CD4-positive, alpha-beta T cell treated with Interleukin-21 for 1 hour (primary cell): ENCODE measurements at regions not wholly inside any gene's neighbourhood (a gene's known extent, or its start where the extent isn't known, plus 50 kb on each side); places are given as distances from the start of the nearest gene placed in this dataset.

Source experiments
- DNase-seq: peaks from one replicate; pipeline ENCODE4 v3.0.0-alpha.2; 2020

GRCh38 chr2:41736105-41736567 lies 311.7 kb upstream of the PKDCC start:
- peak; percentile 1 for DNase-seq

GRCh38 chr2:41736586-41736985 lies 311.2 kb upstream of the PKDCC start:
- DNase-seq, result no peak

GRCh38 chr2:41737888-41738287 lies 309.9 kb upstream of the PKDCC start:
- no peak for DNase-seq

- DNase-seq, result no peak
Measured at GRCh38 chr2:41741951-41742595, 305.7 kb upstream of the PKDCC start.

- no peak for DNase-seq
Measured at GRCh38 chr2:41743324-41743723, 304.5 kb upstream of the PKDCC start.

GRCh38 chr2:41750829-41751228 lies 297.0 kb upstream of the PKDCC start:
- no peak for DNase-seq

- DNase-seq, result no peak
Measured at GRCh38 chr2:41759880-41760279, 287.9 kb upstream of the PKDCC start.

DNA sequence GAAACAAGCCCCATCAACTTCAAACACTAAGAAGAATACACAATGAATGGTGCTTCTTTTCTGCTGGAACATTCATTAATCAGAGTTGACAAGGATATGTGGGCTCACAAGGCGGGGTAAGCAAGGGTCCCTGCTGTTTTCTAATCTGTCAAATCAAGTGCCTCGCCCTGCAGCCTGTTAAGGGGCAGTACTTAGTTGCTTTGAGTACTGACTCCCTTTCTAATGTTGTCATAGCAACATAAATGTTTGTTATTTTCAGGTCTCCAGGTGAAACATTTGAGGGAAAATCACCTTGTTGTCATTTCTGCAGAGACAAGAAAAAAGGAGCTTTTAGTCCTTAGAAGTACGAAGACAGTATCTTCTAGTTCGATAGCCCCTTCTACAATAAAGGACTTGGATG lies 284.7 kb upstream of the PKDCC start:
- DNase-seq, result no peak

DNA sequence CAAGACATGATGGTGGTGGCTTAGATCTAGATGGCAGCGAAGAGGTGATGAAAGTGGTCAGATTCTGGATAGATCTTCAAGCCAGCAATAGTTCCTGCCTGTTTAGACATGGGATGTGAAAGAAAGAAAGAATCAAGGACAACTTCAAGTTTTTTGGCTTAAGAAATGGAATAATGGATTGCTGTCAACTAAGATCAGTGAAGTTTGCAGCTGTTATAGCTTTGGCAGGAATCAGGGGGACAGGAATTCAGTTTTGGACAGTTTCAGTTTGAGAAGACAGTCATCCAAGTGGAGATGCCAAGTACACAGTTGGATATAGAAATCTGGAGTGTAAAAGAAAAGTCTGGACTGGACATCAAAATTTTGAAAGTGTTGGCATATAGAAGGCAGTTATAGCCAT lies 283.7 kb upstream of the PKDCC start:
- no peak for DNase-seq

DNA sequence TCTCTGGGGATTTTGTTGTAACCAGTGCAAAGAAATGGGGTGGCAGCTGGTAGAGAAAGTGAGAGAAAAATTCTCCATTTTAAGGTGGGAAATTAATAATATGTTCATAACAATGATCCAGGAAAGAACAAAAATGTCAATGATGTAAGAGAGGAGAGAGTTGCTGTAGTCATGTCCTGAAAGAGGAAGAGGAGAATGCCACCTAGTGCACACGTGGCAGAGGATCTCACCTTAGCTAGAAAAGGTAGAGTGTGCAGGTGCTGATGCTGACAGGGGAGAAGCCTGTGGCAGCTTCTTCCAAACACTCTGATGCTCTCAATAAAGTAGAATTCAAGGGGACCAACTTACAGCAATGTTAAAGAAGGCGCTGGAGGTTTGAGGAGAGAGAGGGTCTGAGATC lies 282.9 kb upstream of the PKDCC start:
- no peak for DNase-seq

DNA sequence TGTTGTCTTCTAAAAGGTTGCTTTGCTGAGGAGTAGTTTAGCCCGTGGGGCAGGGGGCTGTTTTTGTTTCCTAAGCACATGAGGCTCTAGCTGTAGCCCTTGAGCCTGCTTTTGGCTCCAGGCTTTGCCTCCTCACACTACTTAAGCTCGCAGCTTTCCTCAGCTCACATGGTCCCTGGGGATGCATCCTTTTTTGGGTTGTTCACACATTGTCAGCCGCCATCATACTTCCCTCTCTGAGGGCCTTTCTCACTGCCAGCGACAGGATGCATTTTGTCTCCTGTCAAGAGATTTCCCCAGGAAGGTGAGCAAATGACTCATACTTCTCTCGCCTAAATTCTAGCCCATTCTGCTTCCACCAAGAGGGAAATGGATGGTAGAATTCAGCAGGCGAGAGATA lies 279.5 kb upstream of the PKDCC start:
- DNase-seq, result no peak

DNA sequence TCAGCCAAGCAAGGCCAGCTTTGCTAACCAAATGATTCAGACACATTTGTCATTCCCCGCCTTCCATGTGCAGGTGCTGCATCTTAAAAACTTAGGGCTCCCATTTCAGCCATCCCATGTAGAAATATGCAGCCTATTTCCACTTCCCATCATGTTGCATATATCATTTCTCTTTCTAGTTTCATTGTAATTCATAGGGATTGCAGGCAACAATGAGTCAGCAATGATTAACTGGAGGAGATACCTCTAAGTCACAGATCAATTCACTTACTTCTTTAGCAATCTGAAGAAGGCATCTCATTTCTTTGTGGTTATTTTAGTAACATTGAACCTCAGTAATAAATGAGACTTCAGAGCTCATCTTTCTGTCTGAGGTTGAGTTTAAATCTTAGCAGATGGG lies 276.1 kb upstream of the PKDCC start:
- DNase-seq, result no peak

- no peak for DNase-seq
Measured at GRCh38 chr2:41772697-41773096, 275.1 kb upstream of the PKDCC start.

- no peak for DNase-seq
Measured at GRCh38 chr2:41774011-41774605, 273.7 kb upstream of the PKDCC start.

- DNase-seq, result no peak
Measured at GRCh38 chr2:41775366-41776025, 272.3 kb upstream of the PKDCC start.

GRCh38 chr2:41779888-41780287 lies 267.9 kb upstream of the PKDCC start:
- no peak for DNase-seq

DNA sequence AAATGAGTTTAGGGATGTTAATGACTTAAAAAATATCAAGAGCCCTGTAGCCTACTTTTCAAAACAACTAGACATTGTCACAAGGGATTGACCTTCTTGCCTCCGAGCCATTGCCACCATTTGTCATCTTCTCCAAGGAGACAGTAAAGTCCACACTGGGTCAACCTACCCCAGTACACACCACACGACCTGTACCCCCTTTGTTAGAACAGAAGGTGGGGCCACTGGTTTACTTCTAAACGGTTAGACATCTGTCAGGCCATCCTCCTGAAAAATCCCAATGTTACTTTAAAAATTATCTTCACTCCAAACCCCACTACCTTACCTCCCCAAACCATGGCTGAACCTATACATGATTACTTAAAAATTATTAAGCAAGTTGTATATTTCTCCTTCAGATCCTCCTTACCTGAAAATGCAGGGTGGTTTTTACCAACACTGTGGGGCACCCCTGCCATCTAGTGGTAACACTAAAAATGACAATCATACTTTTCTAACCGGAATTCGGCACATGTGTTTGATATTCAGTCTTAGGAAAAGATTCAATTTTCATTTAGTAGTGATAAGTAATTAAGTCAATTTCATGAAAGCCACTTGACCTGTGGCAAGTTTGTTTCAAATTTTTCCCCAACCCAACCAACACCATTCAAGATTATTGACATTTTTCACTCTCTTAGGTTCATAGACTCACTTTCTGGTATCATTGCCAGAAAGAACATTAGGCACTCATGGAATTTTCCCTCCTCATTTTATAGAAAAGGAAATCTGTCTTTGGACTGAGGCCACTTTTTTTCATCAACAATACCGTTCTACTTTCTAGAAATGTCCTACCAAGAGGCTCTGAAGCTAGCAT lies 265.3 kb upstream of the PKDCC start:
- DNase-seq, result peak; percentile 40

- DNase-seq, result no peak
Measured at GRCh38 chr2:41784496-41784895, 263.3 kb upstream of the PKDCC start.

- no peak for DNase-seq
Measured at GRCh38 chr2:41785251-41786022, 262.4 kb upstream of the PKDCC start.

- no peak for DNase-seq
Measured at GRCh38 chr2:41791523-41791922, 256.3 kb upstream of the PKDCC start.

DNA sequence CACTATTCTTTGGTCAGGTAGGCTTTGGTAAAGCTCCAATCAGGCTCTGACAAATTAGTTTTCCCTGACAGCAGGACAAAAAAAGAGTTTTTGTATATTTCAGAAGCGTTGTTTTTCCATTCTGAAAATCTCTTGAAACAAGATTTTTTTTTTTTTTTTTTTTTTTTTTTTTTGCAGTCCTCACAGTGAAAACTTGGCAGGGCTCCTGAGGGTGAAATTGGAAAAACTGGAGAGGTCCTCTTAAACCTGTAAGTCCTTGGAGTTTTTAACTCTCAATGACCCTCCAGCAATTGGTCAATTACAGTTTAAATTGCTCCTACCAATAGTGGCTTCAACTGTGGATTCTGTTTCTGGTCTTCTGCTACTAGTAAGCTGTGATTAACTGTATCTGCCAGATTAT lies 244.5 kb upstream of the PKDCC start:
- no peak for DNase-seq

DNA sequence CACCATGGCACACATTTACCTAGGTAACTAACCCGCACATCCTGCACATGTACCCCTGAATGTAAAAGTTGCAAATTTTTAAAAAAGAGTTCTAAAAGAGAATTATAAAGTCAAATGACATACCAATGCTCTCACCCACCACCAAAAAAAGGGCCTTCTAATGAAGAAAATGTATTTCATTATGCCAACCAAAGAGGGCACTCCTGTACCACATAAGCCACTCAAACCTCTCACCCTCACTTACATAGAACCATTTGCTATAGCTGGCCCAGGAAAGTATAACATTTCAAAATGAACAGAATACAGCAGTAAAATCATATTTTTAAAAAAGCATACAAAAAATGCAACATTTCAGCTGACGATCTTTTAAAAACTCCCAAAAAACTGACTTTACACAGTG lies 241.5 kb upstream of the PKDCC start:
- DNase-seq, result no peak

- no peak for DNase-seq
Measured at GRCh38 chr2:41821167-41821566, 226.7 kb upstream of the PKDCC start.
